ENCODE measurements at regions not wholly inside any gene's neighbourhood (a gene's known extent, or its start where the extent isn't known, plus 50 kb on each side); places are given as distances from the start of the nearest gene placed in this dataset.
A peak's percentile ranks its signal among the peaks of the same experiment; 100 is the strongest.
"Not testable (repeated sequence)": the region's sequence is repeated elsewhere in the genome, so short reads cannot be mapped to it uniquely, and the experiment has no call there.

GRCh38 chr16:13314633-13315032 lies 413.2 kb downstream of the SHISA9 start:
- no peak for FAIRE-seq
- DNase-seq (ENCODE audit: insufficient read length) = no peak
- no peak for TF ChIP-seq POLR2AphosphoS5 (IDR thresholded peaks at IDR 0.05; ENCODE audit: low read depth, low read length)
- no peak for TF ChIP-seq POLR2A (IDR thresholded peaks at IDR 0.05; ENCODE audit: low read depth, low read length)
- TF ChIP-seq TAF1 (IDR thresholded peaks at IDR 0.05; ENCODE audit: borderline replicate concordance, low read depth, low read length) = no peak

GRCh38 chr16:13315642-13316427 lies 414.4 kb downstream of the SHISA9 start:
- FAIRE-seq (no peak), DNase-seq (ENCODE audit: insufficient read length) (no peak)
- TF ChIP-seq POLR2AphosphoS5 (IDR thresholded peaks at IDR 0.05; ENCODE audit: low read depth, low read length) (no peak), TAF1 (IDR thresholded peaks at IDR 0.05; ENCODE audit: borderline replicate concordance, low read depth, low read length) (no peak), POLR2A (IDR thresholded peaks at IDR 0.05; ENCODE audit: low read depth, low read length) (no peak)

- DNase-seq (ENCODE audit: insufficient read length) = peak; percentile 13
- TF ChIP-seq POLR2AphosphoS5 (IDR thresholded peaks at IDR 0.05; ENCODE audit: low read depth, low read length) (no peak), TAF1 (IDR thresholded peaks at IDR 0.05; ENCODE audit: borderline replicate concordance, low read depth, low read length) (no peak), POLR2A (IDR thresholded peaks at IDR 0.05; ENCODE audit: low read depth, low read length) (no peak)
- peak; percentile 38 for FAIRE-seq
Observed at GRCh38 chr16:13322336-13322735, 420.9 kb downstream of the SHISA9 start.

- no peak for FAIRE-seq
- no peak for TF ChIP-seq TAF1 (IDR thresholded peaks at IDR 0.05; ENCODE audit: borderline replicate concordance, low read depth, low read length)
- no peak for TF ChIP-seq POLR2AphosphoS5 (IDR thresholded peaks at IDR 0.05; ENCODE audit: low read depth, low read length)
- no peak for TF ChIP-seq POLR2A (IDR thresholded peaks at IDR 0.05; ENCODE audit: low read depth, low read length)
Observed at GRCh38 chr16:13324851-13325250, 423.5 kb downstream of the SHISA9 start.

GRCh38 chr16:13325396-13325795 lies 424.0 kb downstream of the SHISA9 start:
- FAIRE-seq (no peak), DNase-seq (ENCODE audit: insufficient read length) (no peak)
- no peak for TF ChIP-seq POLR2AphosphoS5 (IDR thresholded peaks at IDR 0.05; ENCODE audit: low read depth, low read length)
- TF ChIP-seq TAF1 (IDR thresholded peaks at IDR 0.05; ENCODE audit: borderline replicate concordance, low read depth, low read length) = no peak
- no peak for TF ChIP-seq POLR2A (IDR thresholded peaks at IDR 0.05; ENCODE audit: low read depth, low read length)

More at GRCh38 chr16:13324851-13325250, 423.5 kb downstream of the SHISA9 start:
- DNase-seq (ENCODE audit: insufficient read length) = no peak

GRCh38 chr16:13331918-13332317 lies 430.5 kb downstream of the SHISA9 start:
- no peak for TF ChIP-seq TAF1 (IDR thresholded peaks at IDR 0.05; ENCODE audit: borderline replicate concordance, low read depth, low read length)
- TF ChIP-seq POLR2AphosphoS5 (IDR thresholded peaks at IDR 0.05; ENCODE audit: low read depth, low read length) = no peak
- TF ChIP-seq POLR2A (IDR thresholded peaks at IDR 0.05; ENCODE audit: low read depth, low read length) = no peak
- no peak for DNase-seq (ENCODE audit: insufficient read length)
- no peak for FAIRE-seq

- no peak for TF ChIP-seq TAF1 (IDR thresholded peaks at IDR 0.05; ENCODE audit: borderline replicate concordance, low read depth, low read length)
- no peak for TF ChIP-seq POLR2A (IDR thresholded peaks at IDR 0.05; ENCODE audit: low read depth, low read length)
- TF ChIP-seq POLR2AphosphoS5 (IDR thresholded peaks at IDR 0.05; ENCODE audit: low read depth, low read length) = no peak
- FAIRE-seq = no peak
- DNase-seq (ENCODE audit: insufficient read length) = no peak
Observed at GRCh38 chr16:13332713-13333255, 431.4 kb downstream of the SHISA9 start.

- DNase-seq (ENCODE audit: insufficient read length) = no peak
- TF ChIP-seq TAF1 (IDR thresholded peaks at IDR 0.05; ENCODE audit: borderline replicate concordance, low read depth, low read length) (no peak), POLR2AphosphoS5 (IDR thresholded peaks at IDR 0.05; ENCODE audit: low read depth, low read length) (no peak), POLR2A (IDR thresholded peaks at IDR 0.05; ENCODE audit: low read depth, low read length) (no peak)
- no peak for FAIRE-seq
Observed at GRCh38 chr16:13333336-13333735, 431.9 kb downstream of the SHISA9 start.

- no peak for DNase-seq (ENCODE audit: insufficient read length)
- FAIRE-seq = no peak
- TF ChIP-seq POLR2AphosphoS5 (IDR thresholded peaks at IDR 0.05; ENCODE audit: low read depth, low read length) (no peak), POLR2A (IDR thresholded peaks at IDR 0.05; ENCODE audit: low read depth, low read length) (no peak), TAF1 (IDR thresholded peaks at IDR 0.05; ENCODE audit: borderline replicate concordance, low read depth, low read length) (no peak)
Observed at GRCh38 chr16:13335879-13336278, 434.5 kb downstream of the SHISA9 start.

GRCh38 chr16:13336335-13336734 lies 434.9 kb downstream of the SHISA9 start:
- DNase-seq (ENCODE audit: insufficient read length) (no peak), FAIRE-seq (no peak)
- TF ChIP-seq TAF1 (IDR thresholded peaks at IDR 0.05; ENCODE audit: borderline replicate concordance, low read depth, low read length) (no peak), POLR2AphosphoS5 (IDR thresholded peaks at IDR 0.05; ENCODE audit: low read depth, low read length) (no peak), POLR2A (IDR thresholded peaks at IDR 0.05; ENCODE audit: low read depth, low read length) (no peak)

- not testable (repeated sequence) for FAIRE-seq; DNase-seq (ENCODE audit: insufficient read length)
Observed at GRCh38 chr16:13336907-13337881, 435.8 kb downstream of the SHISA9 start.
